Vagina (tissue), 2 donors: ENCODE measurements at regions not wholly inside any gene's neighbourhood (a gene's known extent, or its start where the extent isn't known, plus 50 kb on each side); places are given as distances from the start of the nearest gene placed in this dataset.

Experiments
- POLR2A ChIP-seq, 2 donors: fragments of 450-650 bp; IDR thresholded peaks; one replicate each; pipeline ENCODE4 v1.6.1; 2017; ENCODE audit warnings: antibody characterized with exemption in 2 of 2, mild to moderate bottlenecking in 2 of 2, moderate library complexity in 2 of 2
- POLR2AphosphoS5 ChIP-seq, 2 donors: sonication (generic); formaldehyde crosslinking; IDR thresholded peaks; one replicate each; pipeline ENCODE4 v1.9.0; 2017; ENCODE audit warnings: antibody characterized with exemption in 2 of 2, mild to moderate bottlenecking in 2 of 2, low read depth in 1 of 2; ENCODE audit not compliant: insufficient read depth in 1 of 2
- TF ChIP-seq, protein P1 (sequence below), 3 experiments: fragments of 450-650 bp in 2 of 3; fragments of 200-600 bp in 1 of 3; sonication (generic) in 1 of 3; IDR thresholded peaks; one replicate each; pipeline ENCODE4 v1.5.1; 2017 to 2019; ENCODE audit warnings: antibody characterized with exemption in 3 of 3, mild to moderate bottlenecking in 2 of 3, moderate library complexity in 2 of 3

DNA sequence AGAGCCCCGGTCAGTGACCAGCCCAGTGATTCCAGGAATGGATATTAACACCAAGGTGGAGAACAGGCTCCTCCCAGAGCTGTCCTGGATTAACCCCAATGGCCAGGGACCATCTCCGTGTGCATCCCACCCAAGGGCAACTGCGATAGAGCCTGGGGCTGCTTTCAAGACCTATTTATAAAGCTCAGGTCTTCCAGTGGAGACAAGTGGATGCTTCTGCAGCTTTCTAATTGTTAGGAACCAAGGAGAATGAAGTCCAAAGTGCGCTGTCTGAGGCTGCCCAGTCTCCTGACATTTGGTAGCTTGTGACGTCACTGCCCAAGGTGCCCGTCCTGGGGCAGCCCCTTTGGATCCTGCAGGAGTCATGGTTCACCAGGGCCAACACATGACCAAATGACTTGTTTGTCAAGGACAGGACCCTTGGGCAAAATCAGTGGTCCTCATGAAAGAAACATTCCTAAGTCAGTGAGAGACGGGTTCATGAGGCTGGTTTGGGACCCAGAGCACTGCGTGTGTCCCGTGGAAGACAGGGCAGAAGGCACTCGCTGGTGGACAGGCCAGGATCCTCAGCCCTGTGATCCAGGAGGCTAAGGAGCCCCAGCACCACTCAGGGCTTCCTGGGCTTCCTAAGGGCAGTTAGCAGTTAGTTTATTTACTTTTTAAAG, 174.9 kb downstream of the ANKRD60 start:
- TF ChIP-seq, protein P1, sequence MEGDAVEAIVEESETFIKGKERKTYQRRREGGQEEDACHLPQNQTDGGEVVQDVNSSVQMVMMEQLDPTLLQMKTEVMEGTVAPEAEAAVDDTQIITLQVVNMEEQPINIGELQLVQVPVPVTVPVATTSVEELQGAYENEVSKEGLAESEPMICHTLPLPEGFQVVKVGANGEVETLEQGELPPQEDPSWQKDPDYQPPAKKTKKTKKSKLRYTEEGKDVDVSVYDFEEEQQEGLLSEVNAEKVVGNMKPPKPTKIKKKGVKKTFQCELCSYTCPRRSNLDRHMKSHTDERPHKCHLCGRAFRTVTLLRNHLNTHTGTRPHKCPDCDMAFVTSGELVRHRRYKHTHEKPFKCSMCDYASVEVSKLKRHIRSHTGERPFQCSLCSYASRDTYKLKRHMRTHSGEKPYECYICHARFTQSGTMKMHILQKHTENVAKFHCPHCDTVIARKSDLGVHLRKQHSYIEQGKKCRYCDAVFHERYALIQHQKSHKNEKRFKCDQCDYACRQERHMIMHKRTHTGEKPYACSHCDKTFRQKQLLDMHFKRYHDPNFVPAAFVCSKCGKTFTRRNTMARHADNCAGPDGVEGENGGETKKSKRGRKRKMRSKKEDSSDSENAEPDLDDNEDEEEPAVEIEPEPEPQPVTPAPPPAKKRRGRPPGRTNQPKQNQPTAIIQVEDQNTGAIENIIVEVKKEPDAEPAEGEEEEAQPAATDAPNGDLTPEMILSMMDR (IDR thresholded peaks at IDR 0.05), result no peak
- TF ChIP-seq POLR2A (IDR thresholded peaks at IDR 0.05), result no peak
- TF ChIP-seq POLR2AphosphoS5 (IDR thresholded peaks at IDR 0.05; ENCODE audit: insufficient read depth in 1 of 2, low read depth in 1 of 2), result no peak
